ENCODE measurements at regions not wholly inside any gene's neighbourhood (a gene's known extent, or its start where the extent isn't known, plus 50 kb on each side); places are given as distances from the start of the nearest gene placed in this dataset.
A peak's percentile ranks its signal among the peaks of the same experiment; 100 is the strongest.
"Not testable (repeated sequence)": the region's sequence is repeated elsewhere in the genome, so short reads cannot be mapped to it uniquely, and the experiment has no call there.

DNA sequence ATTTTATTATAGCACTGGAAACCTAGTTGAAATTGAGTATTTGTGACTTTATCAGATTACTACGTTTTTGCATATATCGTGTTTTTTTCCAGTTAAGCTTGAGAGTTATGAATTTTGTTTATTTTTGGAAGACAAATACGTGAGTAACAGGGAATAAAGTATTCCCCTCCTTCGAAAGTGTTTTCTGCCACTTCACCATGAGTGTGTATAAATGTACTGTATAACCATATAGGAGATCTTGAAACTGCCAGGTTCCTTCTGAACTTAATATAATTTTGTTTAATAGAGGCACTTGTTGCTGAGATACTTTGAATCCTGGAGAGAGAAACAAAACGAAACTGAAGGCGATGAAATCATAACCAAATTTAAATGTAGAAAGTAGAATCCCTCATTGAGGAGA, 1004.4 kb upstream of the ZEB2 start:
- DNase-seq: no peak

DNA sequence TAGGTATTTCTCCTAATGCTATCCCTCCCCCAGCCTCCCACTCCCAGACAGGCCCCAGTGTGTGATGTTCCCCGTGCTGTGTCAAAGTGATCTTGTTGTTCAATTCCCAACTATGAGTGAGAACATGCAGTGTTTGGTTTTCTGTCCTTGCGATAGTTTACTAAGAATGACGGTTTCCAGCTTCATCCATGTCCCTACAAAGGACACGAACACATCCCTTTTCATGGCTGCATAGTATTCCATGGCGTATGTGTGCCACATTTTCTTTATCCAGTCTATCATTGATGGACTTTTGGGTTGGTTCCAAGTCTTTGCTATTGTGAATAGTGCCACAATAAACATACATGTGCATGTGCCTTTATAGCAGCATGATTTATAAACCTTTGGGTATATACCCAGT, 999.3 kb upstream of the ZEB2 start:
- DNase-seq: not testable (repeated sequence)

DNA sequence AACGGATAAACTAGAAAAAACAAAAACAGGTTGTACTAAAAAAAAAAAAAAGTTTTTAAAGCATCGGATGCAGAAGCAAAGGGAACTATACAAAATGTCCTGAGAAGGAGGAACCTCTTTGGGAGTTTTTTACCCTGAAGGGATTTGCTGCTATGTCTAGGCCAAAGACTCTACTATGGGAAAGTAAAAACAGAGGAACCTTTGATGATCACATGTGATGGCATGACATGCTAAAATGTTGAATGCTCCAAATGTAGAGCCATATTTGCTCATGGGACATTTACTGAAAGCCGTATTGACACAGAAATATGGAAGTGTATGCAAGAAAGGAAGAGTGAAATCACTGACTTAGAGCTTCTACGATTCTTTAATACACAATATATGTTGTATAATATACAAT, 992.0 kb upstream of the ZEB2 start:
- DNase-seq: no peak

DNA sequence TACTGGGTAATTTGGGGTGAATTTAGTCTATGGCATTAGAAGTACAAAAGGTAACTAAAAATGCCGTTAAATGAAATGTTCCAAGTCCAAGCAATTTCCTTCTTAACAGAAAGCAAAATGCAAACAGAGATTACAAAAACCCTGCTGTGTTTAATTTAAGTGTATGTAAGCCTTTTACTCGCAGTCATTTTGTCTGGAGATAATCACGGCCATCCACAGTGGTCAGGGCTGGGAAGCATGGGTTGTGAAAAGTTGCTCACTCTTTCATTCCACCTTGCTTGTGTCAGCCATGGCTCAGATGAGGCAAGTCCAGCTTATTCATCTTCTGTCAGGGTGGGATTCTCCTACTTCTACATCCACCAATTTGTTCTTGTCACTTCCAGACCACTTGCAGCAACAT, 983.6 kb upstream of the ZEB2 start:
- DNase-seq: no peak

DNA sequence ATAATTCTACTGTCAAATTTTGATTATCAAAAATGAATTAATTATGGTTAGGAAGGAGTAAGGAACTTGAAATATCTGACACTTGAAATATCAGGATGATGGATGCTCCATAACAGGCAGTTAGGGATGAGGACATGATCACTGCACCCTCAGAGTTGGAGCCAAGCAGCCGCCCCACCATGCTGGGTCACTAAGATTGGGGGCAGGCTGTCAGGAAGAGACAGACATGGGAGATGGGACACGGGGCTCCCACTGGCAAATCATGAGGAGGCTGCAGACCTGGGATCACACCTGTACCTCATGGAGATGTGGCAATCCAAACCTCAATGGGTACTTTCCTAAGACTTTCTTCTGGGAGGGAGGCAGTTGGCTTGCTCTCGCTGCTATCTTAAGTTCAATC, 982.0 kb upstream of the ZEB2 start:
- no peak for DNase-seq

DNA sequence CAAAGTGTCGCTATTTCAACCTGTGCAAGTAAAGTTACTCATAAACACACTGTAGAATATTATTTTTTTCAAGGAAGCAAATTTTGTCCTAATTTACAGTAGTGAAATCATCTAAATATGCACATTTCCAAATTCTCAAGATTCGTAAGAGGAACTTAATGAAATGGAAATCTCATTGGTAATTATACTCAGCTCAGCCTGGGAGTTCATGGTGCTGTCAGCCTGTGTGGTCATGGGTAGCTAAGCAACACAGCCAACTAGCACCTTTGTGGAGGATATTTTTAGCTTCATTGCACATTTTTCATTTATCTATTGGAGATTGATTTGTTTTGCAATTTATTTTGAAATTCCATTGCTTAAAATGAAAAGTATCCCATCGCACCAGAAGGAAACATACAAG, 975.7 kb upstream of the ZEB2 start:
- DNase-seq: no peak

DNA sequence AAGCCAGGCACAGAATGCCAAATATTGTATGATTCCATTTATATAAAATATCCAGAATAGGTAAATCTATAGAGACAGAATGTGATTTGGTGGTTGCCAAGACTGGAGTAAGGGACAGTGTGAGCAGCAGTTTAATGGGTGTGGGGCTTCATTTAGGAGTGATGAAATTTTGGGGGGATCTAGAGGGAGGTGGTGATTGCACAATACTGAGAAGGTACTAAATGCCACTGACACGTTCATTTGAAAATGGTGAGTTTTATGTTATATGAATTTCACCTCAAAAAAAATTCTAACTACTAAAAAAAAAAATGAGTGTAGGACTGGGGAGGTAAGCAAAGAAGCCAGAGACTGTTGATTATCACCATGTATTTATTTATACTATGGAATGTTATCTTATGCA, 974.5 kb upstream of the ZEB2 start:
- no peak for DNase-seq

DNA sequence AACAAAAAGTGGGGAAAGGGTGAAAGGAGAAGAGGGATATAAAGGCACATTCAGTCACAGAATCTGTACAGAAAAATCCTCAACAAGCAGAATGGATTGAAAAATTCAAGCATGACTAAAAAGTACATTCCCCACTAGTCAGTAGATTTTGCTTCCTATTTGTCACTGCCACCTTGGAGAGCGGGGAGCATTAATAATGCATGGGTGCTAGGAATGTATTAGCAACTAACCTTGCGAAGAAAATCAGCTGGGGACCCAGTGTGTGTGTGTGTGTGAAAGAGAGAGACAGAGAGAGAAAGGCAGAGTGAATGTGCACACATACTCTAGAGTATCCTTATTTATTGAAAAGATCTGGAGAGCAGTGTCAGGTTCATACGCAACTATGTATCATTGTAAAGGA, 968.7 kb upstream of the ZEB2 start:
- no peak for DNase-seq

DNA sequence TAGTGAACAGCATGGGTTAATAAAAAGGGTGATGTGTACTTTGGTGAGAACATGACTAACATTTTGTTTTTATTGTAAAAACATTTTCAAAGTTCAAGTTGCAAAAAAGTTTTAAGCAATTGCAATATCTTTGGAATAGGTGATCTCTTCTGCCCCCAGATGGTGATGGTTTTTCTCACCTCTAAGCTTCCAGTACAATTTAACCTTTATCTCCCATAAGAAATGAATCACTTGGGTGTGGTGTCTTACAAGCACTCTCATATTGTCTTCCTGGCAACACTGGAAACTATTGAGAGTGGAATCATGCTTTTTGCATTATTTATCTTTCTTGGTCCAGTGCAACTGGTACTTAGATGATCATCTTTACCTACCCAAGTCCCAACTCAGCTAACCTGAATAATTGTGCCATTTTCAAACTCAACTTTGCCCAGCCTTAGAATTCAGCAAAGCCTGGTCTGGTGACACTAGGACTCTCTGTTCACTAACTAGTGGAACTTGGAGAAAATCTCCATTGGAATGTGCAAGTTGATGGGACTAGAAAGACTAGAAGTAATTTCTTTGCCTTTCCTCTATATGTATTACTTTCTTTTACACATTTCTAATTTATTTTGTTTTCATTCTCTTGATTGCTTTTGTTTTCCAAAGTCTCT, 964.7 kb upstream of the ZEB2 start:
- DNase-seq: no peak

DNA sequence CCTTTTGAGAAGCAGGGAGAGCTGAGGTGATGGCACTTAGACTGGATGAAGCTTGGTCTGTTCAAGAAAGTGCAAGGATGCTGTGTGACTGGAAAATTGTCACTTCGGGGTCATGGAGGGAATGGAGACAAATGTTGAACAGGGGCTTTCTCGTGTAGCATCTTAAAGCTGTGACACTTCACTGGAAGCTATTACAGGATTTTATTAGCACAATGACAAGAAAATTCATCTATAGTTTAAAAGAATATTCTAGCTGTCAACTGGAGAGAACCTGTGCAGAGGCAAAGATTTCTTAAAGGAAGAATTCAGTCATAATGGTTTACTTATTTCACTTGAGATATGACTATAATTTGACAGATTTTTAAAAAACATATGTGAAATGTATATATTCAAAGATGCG, 963.9 kb upstream of the ZEB2 start:
- DNase-seq: no peak

DNA sequence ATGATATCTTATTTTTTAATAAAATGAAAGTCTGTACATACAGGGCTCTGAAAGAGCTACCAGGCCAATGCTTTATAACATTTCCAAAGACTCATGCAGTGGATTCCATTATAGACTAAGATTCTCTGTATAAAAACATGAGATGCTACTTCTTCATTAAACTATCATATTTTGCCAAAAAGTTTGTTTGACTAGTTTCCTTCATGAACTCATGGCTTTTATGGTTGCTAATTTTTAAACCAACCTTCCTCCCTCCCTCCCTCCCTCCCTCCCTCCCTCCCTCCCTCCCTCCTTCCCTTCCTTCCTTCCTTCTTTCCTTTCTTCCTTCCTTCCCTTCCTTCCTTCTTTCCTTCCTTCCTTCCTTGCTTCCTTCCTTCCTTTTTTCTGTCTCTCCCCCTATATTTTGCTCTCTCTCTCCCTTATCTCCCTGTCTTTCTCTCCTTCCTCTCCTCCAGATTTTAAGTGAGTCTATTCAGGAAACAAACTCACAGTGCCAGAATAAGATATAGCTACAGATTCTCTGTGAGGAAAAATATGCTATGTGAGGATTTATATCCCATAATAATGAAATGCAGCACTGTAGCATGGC, 961.5 kb upstream of the ZEB2 start:
- DNase-seq: no peak

DNA sequence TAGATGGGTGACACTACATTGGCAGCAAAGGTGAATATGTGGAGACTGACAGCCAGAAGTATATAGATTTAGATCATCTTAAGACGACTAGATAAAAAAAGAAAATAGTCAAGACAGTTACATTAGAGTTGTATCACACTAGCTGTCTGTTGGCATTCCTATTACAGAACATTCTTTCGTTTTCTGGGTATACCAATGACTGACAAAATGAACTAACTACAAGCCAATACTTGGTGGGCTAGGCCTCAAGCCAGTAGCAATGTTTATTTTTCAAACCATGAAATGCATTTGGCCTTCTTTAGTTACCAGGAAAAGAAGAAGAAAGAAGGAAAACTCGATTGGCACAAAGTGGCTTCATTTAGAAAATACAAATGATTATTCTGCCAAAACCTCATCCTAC, 944.9 kb upstream of the ZEB2 start:
- no peak for DNase-seq

DNA sequence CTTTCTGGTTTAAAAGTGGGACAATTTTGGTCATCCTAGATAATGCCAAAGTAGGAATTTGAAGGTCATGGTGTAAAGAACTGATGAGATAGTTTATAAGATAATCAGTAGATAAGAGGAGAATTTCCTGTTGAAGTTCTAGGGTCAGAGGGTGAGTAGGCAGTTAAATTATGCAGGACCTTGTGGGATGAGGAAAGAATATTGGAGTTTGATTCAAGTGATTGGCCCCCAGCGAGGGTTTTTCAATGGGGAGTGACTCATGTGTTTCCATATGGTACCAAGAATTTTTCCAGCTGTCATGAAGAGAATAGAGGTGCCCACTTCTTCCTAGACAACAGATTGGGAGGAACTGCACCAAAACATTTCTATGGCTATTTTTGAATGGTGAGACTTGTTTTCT, 940.2 kb upstream of the ZEB2 start:
- no peak for DNase-seq

DNA sequence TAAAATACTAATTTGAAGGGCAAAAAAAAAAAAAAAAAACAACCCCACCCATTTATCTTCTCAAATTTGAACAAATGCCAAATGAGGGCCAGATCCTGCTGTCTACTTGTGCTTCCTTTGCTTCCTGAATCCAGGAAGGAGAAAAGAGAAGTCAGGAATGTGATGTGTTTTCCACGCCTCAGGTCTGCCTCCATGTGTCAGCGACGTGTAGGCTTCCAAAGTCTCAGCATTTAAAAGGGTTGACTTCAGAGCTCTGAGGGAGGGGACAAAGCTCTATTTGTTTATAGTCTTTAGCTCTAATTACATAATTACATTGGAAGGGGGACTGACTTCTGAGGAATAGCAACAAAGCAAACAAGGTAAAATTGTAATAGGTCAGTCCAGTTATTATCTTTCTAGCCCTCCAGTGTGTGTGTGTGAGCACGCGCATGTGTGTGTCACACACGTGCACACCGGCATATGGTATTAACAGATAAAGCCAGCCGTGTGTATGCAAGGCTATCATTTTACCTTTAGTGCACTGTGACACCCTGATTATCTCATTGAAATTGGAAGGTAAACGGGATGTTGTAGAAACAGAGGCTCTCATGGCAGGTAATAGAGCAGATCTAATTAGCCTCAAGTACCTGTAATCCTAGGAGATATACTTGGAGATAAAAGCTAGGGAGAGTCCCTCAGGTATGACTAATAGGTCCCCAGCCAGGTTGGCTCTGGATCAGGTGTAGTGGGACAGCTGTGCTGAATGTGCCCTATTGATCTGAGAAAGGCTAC, 911.4 kb upstream of the ZEB2 start:
- no peak for DNase-seq

DNA sequence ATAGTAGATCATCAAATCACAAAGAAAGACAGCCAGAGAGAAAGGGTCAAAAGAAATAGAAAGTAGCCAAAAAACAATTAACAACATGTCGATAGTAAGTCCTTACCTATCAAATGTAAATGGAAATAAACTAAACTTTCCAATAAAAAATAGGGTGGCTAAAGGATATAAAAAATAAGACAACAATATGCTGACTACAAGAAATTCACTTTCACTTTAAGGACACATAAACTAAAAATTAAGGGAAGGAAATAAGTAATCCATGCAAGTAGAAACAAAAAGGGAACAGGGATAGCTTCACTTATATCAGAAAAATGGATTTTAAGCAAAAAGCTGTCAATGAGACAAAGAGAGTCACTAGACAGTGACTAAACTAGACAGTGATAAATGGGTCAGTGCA, 903.9 kb upstream of the ZEB2 start:
- no peak for DNase-seq

DNA sequence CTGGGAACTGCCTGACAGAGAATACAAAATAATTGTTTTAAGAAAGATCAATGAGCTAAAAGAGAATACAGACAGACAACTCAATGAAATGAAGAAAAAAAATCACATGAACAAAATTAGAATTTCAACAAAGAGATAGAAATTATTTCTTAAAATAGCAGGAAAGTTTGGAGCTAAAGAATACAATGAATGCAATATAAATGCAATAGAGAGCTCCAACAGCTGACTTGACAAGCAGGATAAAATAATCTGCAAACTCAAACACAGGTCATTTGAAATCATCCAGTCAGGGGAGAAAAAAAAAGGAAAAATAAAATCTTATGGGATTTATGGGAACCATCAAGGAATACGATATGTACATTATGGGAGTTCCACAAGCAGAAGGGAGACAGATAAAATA, 902.7 kb upstream of the ZEB2 start:
- DNase-seq: no peak

DNA sequence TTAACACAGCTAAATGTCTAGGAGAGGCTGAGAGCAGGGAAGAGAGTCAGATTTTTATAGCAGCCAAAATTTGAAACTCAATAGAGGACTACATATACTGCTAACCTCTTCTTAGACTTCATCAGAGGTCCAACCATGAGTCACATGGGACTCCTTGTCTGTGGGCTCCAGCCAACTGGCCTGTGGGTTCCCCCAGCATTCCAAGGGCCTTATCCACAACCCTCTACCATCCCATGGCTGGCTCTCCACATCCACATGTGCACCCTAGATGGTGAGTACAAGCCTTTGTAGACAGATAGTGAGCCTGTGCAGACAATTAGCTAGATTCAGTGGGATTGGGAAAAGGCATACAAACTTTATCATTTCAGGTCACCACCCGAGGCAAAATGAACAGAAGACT, 901.9 kb upstream of the ZEB2 start:
- DNase-seq: no peak

DNA sequence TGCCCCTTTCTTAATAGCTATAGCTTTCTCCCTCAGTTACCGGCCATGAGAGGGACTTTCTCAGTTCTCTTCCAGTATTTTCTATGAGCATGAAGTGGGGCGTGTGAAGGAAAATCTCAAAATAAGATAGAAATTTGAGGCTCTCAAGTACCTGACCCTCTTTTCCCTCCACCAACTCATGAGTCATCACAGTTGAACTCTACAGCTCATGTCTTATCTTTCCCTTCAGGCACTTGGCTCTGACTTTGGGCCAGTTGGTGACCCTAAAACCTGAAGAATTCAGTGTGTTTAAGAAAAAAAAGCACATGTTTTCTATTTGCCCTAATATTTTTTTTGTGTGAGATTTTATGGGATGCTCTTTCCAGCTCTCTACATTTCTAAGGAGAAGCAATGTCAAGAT, 896.7 kb upstream of the ZEB2 start:
- no peak for DNase-seq

DNA sequence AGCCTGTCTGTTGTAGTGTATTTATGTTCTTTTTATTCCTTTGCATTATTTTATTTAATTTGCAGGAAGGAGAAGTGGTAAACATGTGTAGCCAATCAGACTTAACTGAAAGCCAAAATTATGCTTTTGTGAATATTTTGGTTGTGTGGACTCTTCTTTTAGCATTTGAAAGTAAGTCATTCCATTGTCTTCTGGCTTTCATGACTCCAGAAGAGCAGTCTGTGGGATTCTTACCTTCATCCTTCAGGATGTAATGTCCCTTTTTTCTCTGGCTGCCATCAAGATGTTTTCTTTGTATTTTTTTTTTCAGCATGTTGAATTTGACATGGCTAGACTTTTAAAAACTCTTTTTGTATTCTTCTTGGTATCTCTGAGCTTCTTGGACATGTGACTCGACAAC, 895.2 kb upstream of the ZEB2 start:
- DNase-seq: no peak

DNA sequence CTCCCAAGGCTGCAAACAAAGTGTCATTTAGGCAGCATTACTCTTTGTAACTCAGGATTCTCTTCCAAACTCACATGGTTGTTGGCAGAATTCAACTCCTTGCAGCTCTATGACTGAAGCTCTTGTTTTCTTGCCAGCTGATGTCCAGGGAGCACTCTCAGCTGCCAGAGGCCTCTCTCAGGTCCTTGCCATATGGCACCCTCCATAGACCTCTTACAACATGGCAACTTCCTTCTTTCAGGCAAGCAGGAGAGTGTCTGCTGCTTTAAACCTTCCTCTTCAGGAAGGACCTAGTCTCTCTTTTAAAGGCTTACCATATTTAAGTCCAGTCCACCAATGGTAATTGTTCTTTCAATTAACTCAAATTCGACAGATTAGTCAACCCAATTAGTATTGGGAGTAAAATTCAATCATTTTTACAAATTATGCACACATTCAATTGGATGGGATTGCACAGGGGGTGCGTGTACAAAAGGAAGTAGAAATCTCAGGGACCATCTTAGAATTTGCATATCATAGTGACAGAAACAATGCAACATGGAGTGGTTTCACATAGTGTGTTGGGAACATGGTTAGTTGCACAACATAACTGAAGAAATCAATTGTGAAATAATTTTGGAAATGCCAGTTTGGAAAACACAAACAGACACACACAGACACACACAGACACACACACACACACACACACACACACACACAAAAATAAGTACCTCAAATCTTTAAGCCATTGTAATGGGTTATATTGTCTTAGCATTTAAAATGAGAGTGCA, 893.5 kb upstream of the ZEB2 start:
- peak; percentile 30 to 65 for DNase-seq

DNA sequence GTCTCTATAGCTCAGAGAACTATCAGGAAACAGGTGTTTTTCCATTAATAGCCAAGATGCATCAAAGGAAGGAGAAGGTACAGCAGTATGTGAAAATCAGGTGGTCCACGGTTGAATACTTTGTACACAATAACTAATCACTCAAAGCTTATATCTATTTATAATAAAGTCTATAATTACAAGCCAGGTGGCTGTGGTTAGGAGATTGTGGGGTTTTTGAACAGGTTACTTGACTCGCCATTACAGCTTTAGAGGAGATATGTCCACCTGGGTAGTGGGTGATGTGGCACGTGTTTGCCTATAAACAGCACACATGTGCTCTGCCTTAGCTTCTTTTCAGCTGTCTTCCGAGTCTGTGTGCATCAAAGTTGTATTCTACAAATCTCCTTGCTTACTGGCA, 892.2 kb upstream of the ZEB2 start:
- no peak for DNase-seq

DNA sequence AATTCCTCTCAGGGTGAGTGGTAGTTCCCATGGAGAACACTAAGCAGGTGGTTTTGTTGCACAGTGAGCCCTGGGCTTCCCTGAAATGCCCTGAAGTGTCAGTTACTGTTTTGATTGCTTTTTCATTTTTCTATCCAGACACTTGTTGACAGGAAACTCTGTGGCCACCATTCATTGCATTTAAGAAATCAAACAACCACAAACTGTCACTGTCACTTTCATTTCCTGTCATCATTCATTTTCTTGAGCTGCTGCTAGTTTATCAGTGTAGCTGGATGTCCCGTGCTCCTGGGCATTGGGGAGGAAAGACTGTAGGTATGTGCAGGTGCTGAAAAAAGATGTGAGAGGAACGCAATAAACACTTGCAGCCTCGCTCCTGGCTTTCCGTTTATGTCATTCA, 891.6 kb upstream of the ZEB2 start:
- peak; percentile 9 to 50 for DNase-seq

DNA sequence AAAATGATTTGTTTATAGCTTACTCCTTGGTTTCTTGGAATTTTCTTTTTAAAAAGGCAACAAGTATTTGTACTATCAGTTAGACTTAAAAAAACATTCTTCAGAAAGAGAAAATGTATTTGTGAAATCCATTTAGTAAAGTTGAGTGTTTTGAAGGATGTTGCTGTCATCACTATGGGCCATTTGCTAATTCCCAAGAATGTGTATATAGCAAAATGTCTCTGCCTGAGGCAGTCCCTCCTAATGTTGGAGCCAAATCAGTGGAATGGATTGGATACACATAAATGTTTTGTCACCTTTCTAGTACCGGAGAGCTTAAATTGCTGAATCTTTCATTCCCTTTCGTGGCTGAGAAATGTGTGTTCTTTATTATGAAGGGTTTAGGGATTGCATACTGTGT, 890.2 kb upstream of the ZEB2 start:
- DNase-seq: no peak

DNA sequence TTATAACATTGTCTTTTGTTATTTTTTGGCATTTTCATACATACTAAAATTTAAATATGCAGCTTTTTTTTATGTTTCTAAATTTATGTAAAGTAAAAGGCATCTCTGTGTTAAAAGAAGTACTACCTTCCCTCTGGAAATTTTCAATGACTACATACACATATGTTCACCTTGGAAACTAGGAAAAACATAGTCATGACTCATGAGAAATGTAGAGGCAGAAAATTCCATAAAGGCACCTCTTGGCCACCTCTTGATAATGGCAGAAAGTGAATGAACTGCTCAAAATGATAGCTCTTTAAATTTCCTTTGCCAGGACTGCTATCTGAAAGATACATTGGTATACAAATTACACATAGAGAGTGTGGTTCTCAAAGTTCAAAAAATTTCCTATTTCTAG, 889.1 kb upstream of the ZEB2 start:
- DNase-seq: no peak
